Osteocyte (in vitro differentiated cells): ENCODE measurements at regions not wholly inside any gene's neighbourhood (a gene's known extent, or its start where the extent isn't known, plus 50 kb on each side); places are given as distances from the start of the nearest gene placed in this dataset.

ENCODE experiments used
- DNase-seq: peaks from one replicate; pipeline ENCODE4 v3.0.0; 2021; ENCODE audit warnings: mixed read lengths; ENCODE audit not compliant: unreplicated experiment; ENCODE audit errors: extremely low spot score
- H3K27ac Mint-ChIP-seq: one replicate; pipeline ENCODE4 v1.8.0; 2021; ENCODE audit warnings: mild to moderate bottlenecking, mixed read lengths; ENCODE audit not compliant: unreplicated experiment
- H3K27me3 Mint-ChIP-seq: one replicate; pipeline ENCODE4 v1.8.0; 2021; ENCODE audit warnings: mixed read lengths; ENCODE audit not compliant: unreplicated experiment
- H3K36me3 Mint-ChIP-seq: one replicate; pipeline ENCODE4 v1.8.0; 2021; ENCODE audit warnings: mixed read lengths; ENCODE audit not compliant: unreplicated experiment
- H3K4me1 Mint-ChIP-seq: one replicate; pipeline ENCODE4 v1.8.0; 2021; ENCODE audit warnings: mixed read lengths; ENCODE audit not compliant: unreplicated experiment
- H3K4me3 Mint-ChIP-seq: one replicate; pipeline ENCODE4 v1.8.0; 2021; ENCODE audit warnings: mild to moderate bottlenecking, moderate library complexity, mixed read lengths; ENCODE audit not compliant: unreplicated experiment
- H3K9me3 Mint-ChIP-seq: one replicate; pipeline ENCODE4 v1.8.0; 2021; ENCODE audit warnings: mixed read lengths; ENCODE audit not compliant: unreplicated experiment
- TF ChIP-seq, protein P1 (sequence below): fragments of 200-600 bp; sonication (generic); IDR thresholded peaks from 2 replicates; pipeline ENCODE4 v1.5.0; 2021; ENCODE audit warnings: antibody characterized with exemption, mild to moderate bottlenecking, moderate library complexity

DNA sequence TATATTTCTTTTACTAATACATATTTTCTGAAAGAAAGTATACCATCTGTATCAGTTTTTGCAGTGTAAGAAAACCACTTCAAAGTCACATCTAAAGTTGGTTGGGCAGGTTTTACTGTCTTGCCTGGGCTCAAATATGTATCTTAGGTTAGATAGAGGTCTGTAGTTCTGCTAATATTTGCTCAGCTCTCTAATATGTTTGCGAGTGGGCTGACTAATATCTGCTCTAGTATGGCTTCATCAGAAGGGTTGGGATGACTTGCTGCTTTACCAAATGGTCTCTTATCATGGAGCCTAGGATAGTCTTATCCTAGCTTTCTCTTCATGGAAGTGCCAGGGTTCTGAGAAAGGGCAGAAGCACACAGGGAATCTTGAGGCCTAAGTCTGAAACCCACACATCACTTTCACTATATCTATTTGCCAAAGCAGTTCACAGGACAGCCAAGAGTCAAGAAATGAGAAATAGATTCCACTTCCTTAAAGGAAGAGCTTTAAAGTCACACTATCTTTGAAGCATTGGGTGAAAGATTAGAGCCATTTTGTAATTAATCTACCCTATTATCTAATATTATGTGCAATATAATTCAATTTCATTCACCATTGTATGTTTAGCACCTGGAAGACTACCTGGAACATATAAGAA, 610.0 kb downstream of the KCNJ3 start:
- Mint-ChIP-seq H3K9me3 (no peaks in the 10 kb centered on the region), H3K4me1 (no peaks in the 10 kb centered on the region), H3K27ac (no peak overlapping the region), H3K36me3 (no peaks in the 10 kb centered on the region), H3K4me3 (no peak overlapping the region), H3K27me3 (peaks cover 6% of the 10 kb centered on the region)
- no peak for DNase-seq
- TF ChIP-seq, protein P1, sequence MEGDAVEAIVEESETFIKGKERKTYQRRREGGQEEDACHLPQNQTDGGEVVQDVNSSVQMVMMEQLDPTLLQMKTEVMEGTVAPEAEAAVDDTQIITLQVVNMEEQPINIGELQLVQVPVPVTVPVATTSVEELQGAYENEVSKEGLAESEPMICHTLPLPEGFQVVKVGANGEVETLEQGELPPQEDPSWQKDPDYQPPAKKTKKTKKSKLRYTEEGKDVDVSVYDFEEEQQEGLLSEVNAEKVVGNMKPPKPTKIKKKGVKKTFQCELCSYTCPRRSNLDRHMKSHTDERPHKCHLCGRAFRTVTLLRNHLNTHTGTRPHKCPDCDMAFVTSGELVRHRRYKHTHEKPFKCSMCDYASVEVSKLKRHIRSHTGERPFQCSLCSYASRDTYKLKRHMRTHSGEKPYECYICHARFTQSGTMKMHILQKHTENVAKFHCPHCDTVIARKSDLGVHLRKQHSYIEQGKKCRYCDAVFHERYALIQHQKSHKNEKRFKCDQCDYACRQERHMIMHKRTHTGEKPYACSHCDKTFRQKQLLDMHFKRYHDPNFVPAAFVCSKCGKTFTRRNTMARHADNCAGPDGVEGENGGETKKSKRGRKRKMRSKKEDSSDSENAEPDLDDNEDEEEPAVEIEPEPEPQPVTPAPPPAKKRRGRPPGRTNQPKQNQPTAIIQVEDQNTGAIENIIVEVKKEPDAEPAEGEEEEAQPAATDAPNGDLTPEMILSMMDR: no peak

DNA sequence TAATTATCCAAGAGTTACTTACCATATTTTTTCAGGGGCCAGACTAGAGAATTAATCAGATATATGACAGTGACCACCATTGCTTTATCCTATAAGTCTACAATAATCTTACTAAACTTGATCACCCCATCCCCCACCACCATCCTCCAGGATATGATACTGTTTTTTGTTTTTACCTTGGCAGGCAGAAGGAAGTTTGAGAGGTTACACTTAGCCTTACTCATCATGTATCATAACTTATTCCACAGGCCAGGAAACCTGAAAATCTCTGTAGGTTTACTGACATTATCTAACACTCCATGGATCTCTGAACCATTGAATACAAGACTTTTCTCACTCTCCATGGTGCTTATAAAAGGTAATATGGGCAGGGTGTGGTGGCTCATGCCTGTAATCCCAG, 602.7 kb downstream of the KCNJ3 start:
- TF ChIP-seq, protein P1: no peak
- no peak for DNase-seq
- H3K9me3 Mint-ChIP-seq: no peaks in the 10 kb centered on the region
- H3K36me3 Mint-ChIP-seq: no peaks in the 10 kb centered on the region
- H3K4me3 Mint-ChIP-seq: no peak overlapping the region
- H3K27ac Mint-ChIP-seq: no peak overlapping the region
- no peaks in the 10 kb centered on the region for H3K4me1 Mint-ChIP-seq
- no peaks in the 10 kb centered on the region for H3K27me3 Mint-ChIP-seq

GRCh38 chr2:155298001-155298400, 599.5 kb downstream of the KCNJ3 start:
- H3K27ac Mint-ChIP-seq: no peak overlapping the region
- H3K4me3 Mint-ChIP-seq: no peak overlapping the region
- no peaks in the 10 kb centered on the region for H3K9me3 Mint-ChIP-seq
- DNase-seq: no peak
- H3K36me3 Mint-ChIP-seq: no peaks in the 10 kb centered on the region
- no peaks in the 10 kb centered on the region for H3K4me1 Mint-ChIP-seq
- TF ChIP-seq, protein P1: no peak
- no peaks in the 10 kb centered on the region for H3K27me3 Mint-ChIP-seq

- Mint-ChIP-seq H3K27me3 (no peaks in the 10 kb centered on the region), H3K4me1 (no peaks in the 10 kb centered on the region), H3K27ac (no peak overlapping the region), H3K4me3 (no peak overlapping the region), H3K36me3 (no peaks in the 10 kb centered on the region), H3K9me3 (no peaks in the 10 kb centered on the region)
- TF ChIP-seq, protein P1: no peak
- DNase-seq: no peak
Observed at GRCh38 chr2:155294358-155294757, 595.9 kb downstream of the KCNJ3 start.

DNA sequence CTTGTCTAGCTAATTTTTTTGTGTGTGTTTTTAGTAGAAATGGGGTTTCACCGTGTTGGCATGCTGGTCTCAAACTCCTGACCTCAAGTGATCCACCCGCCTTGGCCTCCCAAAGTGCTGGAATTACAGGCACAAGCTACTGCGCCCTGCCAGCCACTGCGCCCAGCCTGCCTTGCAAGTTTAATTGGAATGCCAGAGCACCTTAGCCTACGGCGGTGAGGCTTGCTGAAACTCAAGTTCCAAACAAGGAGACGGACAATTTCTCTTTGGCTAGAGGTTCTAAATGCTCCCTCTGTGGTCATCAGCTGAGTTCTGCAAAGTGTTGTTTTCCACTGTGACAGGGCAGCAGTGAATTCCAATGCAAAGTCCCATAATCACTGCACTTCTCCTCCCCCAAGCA, 583.4 kb downstream of the KCNJ3 start:
- TF ChIP-seq, protein P1: no peak
- Mint-ChIP-seq H3K27me3 (no peaks in the 10 kb centered on the region), H3K4me3 (no peak overlapping the region), H3K9me3 (no peaks in the 10 kb centered on the region), H3K27ac (no peak overlapping the region), H3K4me1 (no peaks in the 10 kb centered on the region), H3K36me3 (no peaks in the 10 kb centered on the region)
- DNase-seq: no peak
